NB4 (cell line): ENCODE measurements at regions not wholly inside any gene's neighbourhood (a gene's known extent, or its start where the extent isn't known, plus 50 kb on each side); places are given as distances from the start of the nearest gene placed in this dataset.

Experiments used
- POLR2A ChIP-seq: IDR thresholded peaks from 2 replicates; pipeline ENCODE4 v1.6.1; 2011; ENCODE audit warnings: mild to moderate bottlenecking; ENCODE audit not compliant: insufficient read length; ENCODE audit errors: extremely low read depth
- TF ChIP-seq, protein P1 (sequence below): IDR thresholded peaks from one replicate; pipeline ENCODE4 v1.5.1; 2012; ENCODE audit warnings: low read depth, low read length
- TF ChIP-seq, protein P2 (sequence below): IDR thresholded peaks from 2 replicates; pipeline ENCODE4 v1.6.1; 2011; ENCODE audit warnings: low read depth, low read length

DNA sequence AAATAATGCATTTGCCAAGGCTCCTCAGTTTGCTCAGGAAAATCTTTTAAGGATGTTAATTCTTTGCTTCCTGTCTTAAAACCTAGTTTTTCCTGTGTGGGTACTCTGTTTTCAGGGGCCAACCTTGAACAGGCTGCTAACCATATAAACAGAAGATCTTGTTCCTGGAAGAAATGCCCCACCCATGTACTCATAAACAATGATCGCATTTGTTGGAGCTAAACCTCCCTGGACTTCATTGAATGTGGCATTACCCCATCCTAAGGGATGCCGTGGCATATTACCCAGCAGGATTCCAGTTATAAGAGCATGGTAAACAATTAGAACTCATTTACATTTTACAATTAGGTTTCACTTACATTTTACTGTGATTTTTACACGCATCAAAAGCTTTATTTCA, 436.0 kb downstream of the ZNF608 start:
- TF ChIP-seq, protein P1, sequence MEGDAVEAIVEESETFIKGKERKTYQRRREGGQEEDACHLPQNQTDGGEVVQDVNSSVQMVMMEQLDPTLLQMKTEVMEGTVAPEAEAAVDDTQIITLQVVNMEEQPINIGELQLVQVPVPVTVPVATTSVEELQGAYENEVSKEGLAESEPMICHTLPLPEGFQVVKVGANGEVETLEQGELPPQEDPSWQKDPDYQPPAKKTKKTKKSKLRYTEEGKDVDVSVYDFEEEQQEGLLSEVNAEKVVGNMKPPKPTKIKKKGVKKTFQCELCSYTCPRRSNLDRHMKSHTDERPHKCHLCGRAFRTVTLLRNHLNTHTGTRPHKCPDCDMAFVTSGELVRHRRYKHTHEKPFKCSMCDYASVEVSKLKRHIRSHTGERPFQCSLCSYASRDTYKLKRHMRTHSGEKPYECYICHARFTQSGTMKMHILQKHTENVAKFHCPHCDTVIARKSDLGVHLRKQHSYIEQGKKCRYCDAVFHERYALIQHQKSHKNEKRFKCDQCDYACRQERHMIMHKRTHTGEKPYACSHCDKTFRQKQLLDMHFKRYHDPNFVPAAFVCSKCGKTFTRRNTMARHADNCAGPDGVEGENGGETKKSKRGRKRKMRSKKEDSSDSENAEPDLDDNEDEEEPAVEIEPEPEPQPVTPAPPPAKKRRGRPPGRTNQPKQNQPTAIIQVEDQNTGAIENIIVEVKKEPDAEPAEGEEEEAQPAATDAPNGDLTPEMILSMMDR, result no peak
- TF ChIP-seq, protein P2, sequence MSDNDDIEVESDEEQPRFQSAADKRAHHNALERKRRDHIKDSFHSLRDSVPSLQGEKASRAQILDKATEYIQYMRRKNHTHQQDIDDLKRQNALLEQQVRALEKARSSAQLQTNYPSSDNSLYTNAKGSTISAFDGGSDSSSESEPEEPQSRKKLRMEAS, result no peak
- no peak for TF ChIP-seq POLR2A
